HG02642 (cell line): ENCODE measurements at regions not wholly inside any gene's neighbourhood (a gene's known extent, or its start where the extent isn't known, plus 50 kb on each side); places are given as distances from the start of the nearest gene placed in this dataset.
"Not testable (repeated sequence)": the region's sequence is repeated elsewhere in the genome, so short reads cannot be mapped to it uniquely, and the experiment has no call there.

Experiments
- ATAC-seq: cut with Tn5 transposase; IDR thresholded peaks from one replicate; pipeline ENCODE4 v1.9.1; 2021; ENCODE audit warnings: mild to moderate bottlenecking; ENCODE audit not compliant: unreplicated experiment, poor library complexity

- ATAC-seq: no peak
These were observed 954.1 kb downstream of the AACS start for GRCh38 chr12:126019385-126019784.

- ATAC-seq: no peak
These were observed 956.4 kb downstream of the AACS start for GRCh38 chr12:126021675-126022074.

GRCh38 chr12:126027825-126028224 is 962.6 kb downstream of the AACS start:
- ATAC-seq: no peak

- no peak for ATAC-seq
These were observed 965.3 kb downstream of the AACS start for GRCh38 chr12:126030573-126030972.

GRCh38 chr12:126033751-126034150 is 968.5 kb downstream of the AACS start:
- no peak for ATAC-seq

GRCh38 chr12:126036348-126036747 is 971.1 kb downstream of the AACS start:
- ATAC-seq: no peak

- ATAC-seq: no peak
These were observed 973.2 kb downstream of the AACS start for GRCh38 chr12:126038434-126038833.

- ATAC-seq: no peak
These were observed 975.1 kb downstream of the AACS start for GRCh38 chr12:126040307-126040706.

GRCh38 chr12:126042286-126042685 is 977.1 kb downstream of the AACS start:
- no peak for ATAC-seq

GRCh38 chr12:126049501-126049900 is 984.3 kb downstream of the AACS start:
- ATAC-seq: not testable (repeated sequence)

GRCh38 chr12:126051611-126052107 is 986.4 kb downstream of the AACS start:
- no peak for ATAC-seq

GRCh38 chr12:126055521-126055920 is 990.3 kb downstream of the AACS start:
- no peak for ATAC-seq

GRCh38 chr12:126061777-126062176 is 996.5 kb downstream of the AACS start:
- ATAC-seq: no peak

- no peak for ATAC-seq
These were observed 998.8 kb downstream of the AACS start for GRCh38 chr12:126064028-126064427.

GRCh38 chr12:126067626-126068329 is 1002.5 kb downstream of the AACS start:
- no peak for ATAC-seq

- ATAC-seq: no peak
These were observed 1004.4 kb downstream of the AACS start for GRCh38 chr12:126069549-126070165.

GRCh38 chr12:126076515-126076914 is 1011.3 kb downstream of the AACS start:
- ATAC-seq: no peak

GRCh38 chr12:126083926-126084325 is 1018.7 kb downstream of the AACS start:
- ATAC-seq: no peak

- ATAC-seq: no peak
These were observed 1019.2 kb downstream of the AACS start for GRCh38 chr12:126084480-126084879.

GRCh38 chr12:126086242-126086641 is 1021.0 kb downstream of the AACS start:
- ATAC-seq: no peak

- ATAC-seq: no peak
These were observed 1022.5 kb downstream of the AACS start for GRCh38 chr12:126087692-126088091.

GRCh38 chr12:126093908-126094307 is 1028.7 kb downstream of the AACS start:
- no peak for ATAC-seq
